ENCODE measurements at regions not wholly inside any gene's neighbourhood (a gene's known extent, or its start where the extent isn't known, plus 50 kb on each side); places are given as distances from the start of the nearest gene placed in this dataset.

DNA sequence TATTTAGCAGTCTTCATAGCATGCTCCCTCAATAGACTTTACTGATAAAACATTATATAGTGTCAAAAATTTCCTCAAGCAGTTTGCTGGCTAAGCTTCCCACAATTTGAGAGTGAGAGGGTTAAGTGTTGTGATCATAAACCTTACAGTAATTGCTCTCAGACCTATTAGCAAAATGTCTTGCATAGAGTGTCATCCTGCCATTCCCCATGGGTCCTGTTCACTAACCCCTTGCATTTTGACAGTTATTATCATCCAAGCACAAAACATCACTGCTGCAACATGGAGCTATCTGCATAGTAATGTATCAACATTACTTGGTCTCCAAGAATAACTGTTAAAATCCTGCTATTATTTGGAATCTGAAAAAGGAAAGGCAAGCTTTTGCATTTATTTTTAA, 196.1 kb upstream of the GK2 start:
- Histone ChIP-seq H3K4me3 (no peak overlapping the region), H3K36me3 (no peaks in the 10 kb centered on the region), H3K4me1 (peaks cover 0 to 10% (median 0%) of the 10 kb centered on the region in 9 donors), H3K27me3 (no peaks in the 10 kb centered on the region), H3K9me3 (peaks cover 0 to 3% (median 0%) of the 10 kb centered on the region in 11 donors), H3K27ac (peak overlapping the region in 1 of 10 donors; percentile 22)
- DNase-seq (no peak), ATAC-seq (no peak)
- intact Hi-C loops (cut with DNase I): no loop called here
- no peak for TF ChIP-seq CTCF (IDR thresholded peaks at IDR 0.05)

- H3K36me3 ChIP-seq: no peaks in the 10 kb centered on the region
- peak overlapping the region in 1 of 10 donors; percentile 22 for H3K27ac ChIP-seq
- ATAC-seq: no peak
- 74 to 80% methylated on average over 5 of the region's 5 CpGs for WGBS, 2 donors
- no peaks in the 10 kb centered on the region for H3K27me3 ChIP-seq
- no peak for TF ChIP-seq CTCF (IDR thresholded peaks at IDR 0.05)
- peaks cover 0 to 3% (median 0%) of the 10 kb centered on the region in 11 donors for H3K9me3 ChIP-seq
- intact Hi-C loops (cut with DNase I): no loop called here
- peaks cover 0 to 10% (median 0%) of the 10 kb centered on the region in 9 donors for H3K4me1 ChIP-seq
- no peak overlapping the region for H3K4me3 ChIP-seq
- no peak for DNase-seq
Measured at GRCh38 chr4:79603681-79604080, 195.7 kb upstream of the GK2 start.

DNA sequence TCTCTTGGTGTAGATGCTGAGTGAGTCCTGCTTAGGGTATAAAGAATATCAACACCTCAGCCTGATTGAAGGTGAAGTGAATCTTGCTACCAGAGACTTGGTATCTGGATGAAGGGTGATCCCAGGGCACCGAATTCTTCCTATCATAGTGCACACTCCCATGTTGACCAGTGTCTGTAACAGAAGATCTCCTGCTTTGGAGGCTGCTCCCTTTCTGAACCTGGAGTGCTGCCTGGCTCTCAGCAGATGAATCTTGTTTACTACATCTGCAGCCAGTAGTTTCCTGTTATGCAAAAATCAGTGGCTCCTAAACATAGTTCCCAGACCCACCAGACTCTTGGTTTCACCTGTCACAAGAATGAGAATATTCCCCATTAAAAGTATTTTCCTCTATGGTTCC, 191.7 kb upstream of the GK2 start:
- ATAC-seq (peak in 1 of 8 donors; percentile 55), DNase-seq (no peak)
- no peaks in the 10 kb centered on the region for H3K36me3 ChIP-seq
- H3K4me1 ChIP-seq: peaks cover 0 to 18% (median 0%) of the 10 kb centered on the region in 9 donors
- WGBS, 2 donors: 84 to 92% methylated on average over 1 of the region's 1 CpG
- no peak for TF ChIP-seq CTCF (IDR thresholded peaks at IDR 0.05)
- H3K4me3 ChIP-seq: no peak overlapping the region
- no peak overlapping the region for H3K27ac ChIP-seq
- intact Hi-C loops (cut with DNase I): loop anchor here in 1 of 10 donors (5.0 kb wide), 1 partner anchor 53 kb away; no protein-coding TSS in a partner anchor
- no peaks in the 10 kb centered on the region for H3K27me3 ChIP-seq
- peaks cover 0 to 5% (median 0%) of the 10 kb centered on the region in 11 donors for H3K9me3 ChIP-seq

DNA sequence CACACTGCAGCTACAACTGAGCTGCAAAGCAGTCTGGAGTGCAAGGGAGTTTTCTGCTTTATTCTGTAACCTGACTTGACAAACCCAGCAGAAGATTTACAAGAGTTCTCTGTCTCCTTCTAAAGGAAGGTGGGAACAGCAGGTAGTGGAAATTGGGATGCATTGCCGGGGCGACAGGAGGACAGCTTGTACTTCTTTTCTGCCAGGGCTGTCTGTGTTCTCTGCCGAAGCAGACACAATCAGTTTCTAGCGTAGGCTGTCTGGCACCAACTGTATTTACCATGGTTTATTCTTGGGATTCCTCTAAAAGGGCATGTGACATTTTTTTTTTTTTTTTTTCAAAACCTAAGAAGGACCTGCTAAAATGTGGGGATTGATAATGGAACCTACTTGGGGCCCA, 190.8 kb upstream of the GK2 start:
- peaks cover 0 to 17% (median 0%) of the 10 kb centered on the region in 9 donors for H3K4me1 ChIP-seq
- H3K27me3 ChIP-seq: no peaks in the 10 kb centered on the region
- H3K27ac ChIP-seq: peak overlapping the region in 3 of 10 donors; percentile 13 to 30 (median 14)
- peaks cover 0 to 5% (median 0%) of the 10 kb centered on the region in 11 donors for H3K9me3 ChIP-seq
- H3K36me3 ChIP-seq: no peaks in the 10 kb centered on the region
- no peak for DNase-seq
- no peak overlapping the region for H3K4me3 ChIP-seq
- no peak for TF ChIP-seq CTCF (IDR thresholded peaks at IDR 0.05)
- intact Hi-C loops (cut with DNase I): loop anchor here in 1 of 10 donors (5.0 kb wide), 1 partner anchor 54 kb away; no protein-coding TSS in a partner anchor
- 53 to 66% methylated on average over 4 of the region's 4 CpGs for WGBS, 2 donors
- peak in 6 of 8 donors; percentile 59 to 95 (median 86) for ATAC-seq
